H1 (cell line): ENCODE measurements at regions not wholly inside any gene's neighbourhood (a gene's known extent, or its start where the extent isn't known, plus 50 kb on each side); places are given as distances from the start of the nearest gene placed in this dataset.

Source experiments
- CHD2 ChIP-seq: IDR thresholded peaks from 2 replicates; pipeline ENCODE4 v1.6.1; 2012; ENCODE audit warnings: low read length, improper control_type of control experiment
- KDM1A ChIP-seq: fragments of 200-600, 300-600 bp; sonication (generic); IDR thresholded peaks from 2 replicates; pipeline ENCODE4 v1.7.1; 2016; ENCODE audit warnings: mild to moderate bottlenecking, low read length, borderline replicate concordance
- SIRT6 ChIP-seq: IDR thresholded peaks from one replicate; pipeline ENCODE4 v1.7.1; 2012; ENCODE audit warnings: low read length, inconsistent platforms
- SP2 ChIP-seq: IDR thresholded peaks from 2 replicates; pipeline ENCODE4 v1.6.1; 2012; ENCODE audit warnings: mild to moderate bottlenecking, low read length, inconsistent platforms
- TF ChIP-seq, protein P1 (sequence below): IDR thresholded peaks from 2 replicates; pipeline ENCODE4 v1.6.1; 2011; ENCODE audit warnings: low read length, improper control_type of control experiment

DNA sequence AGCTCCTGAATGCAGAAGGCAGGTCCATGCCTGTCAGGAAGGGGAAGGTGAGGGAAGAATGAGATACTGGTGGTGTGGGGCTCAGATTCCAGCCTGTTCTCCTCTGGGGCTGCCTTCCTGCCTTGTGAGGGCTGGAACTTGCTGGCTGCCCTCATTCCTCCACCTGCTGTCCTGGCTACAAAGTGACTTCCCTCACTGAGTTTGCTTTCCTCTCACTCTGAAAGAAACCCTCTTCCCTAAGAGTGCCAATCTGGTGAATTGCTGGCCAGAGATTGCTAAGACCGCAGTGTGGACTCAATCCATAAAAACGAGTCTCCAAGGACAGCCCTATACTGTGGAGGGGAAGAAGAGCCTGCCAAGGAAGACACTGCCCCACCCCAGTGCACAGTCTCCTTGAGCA is 664.4 kb upstream of the HS6ST1 start (continued):
- TF ChIP-seq CHD2 (no peak), SIRT6 (no peak), KDM1A (no peak), SP2 (no peak)
- TF ChIP-seq, protein P1, sequence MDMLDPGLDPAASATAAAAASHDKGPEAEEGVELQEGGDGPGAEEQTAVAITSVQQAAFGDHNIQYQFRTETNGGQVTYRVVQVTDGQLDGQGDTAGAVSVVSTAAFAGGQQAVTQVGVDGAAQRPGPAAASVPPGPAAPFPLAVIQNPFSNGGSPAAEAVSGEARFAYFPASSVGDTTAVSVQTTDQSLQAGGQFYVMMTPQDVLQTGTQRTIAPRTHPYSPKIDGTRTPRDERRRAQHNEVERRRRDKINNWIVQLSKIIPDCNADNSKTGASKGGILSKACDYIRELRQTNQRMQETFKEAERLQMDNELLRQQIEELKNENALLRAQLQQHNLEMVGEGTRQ = no peak
